ENCODE measurements at regions not wholly inside any gene's neighbourhood (a gene's known extent, or its start where the extent isn't known, plus 50 kb on each side); places are given as distances from the start of the nearest gene placed in this dataset.

GRCh38 chr5:104266161-104266560 lies 703.6 kb upstream of the NUDT12 start:
- TF ChIP-seq MAX (IDR thresholded peaks at IDR 0.05) (no peak), EGR1 (IDR thresholded peaks at IDR 0.05) (no peak)

GRCh38 chr5:104265531-104266140 lies 703.0 kb upstream of the NUDT12 start:
- TF ChIP-seq EGR1 (IDR thresholded peaks at IDR 0.05) (no peak), ZBTB7A (IDR thresholded peaks at IDR 0.05; ENCODE audit: low read depth) (no peak), TAF1 (IDR thresholded peaks at IDR 0.05; ENCODE audit: low read depth) (no peak), RAD21 (IDR thresholded peaks at IDR 0.05; ENCODE audit: low read depth) (no peak), TCF12 (IDR thresholded peaks at IDR 0.05; ENCODE audit: low read depth) (no peak)

- no peak for TF ChIP-seq REST (IDR thresholded peaks at IDR 0.05; ENCODE audit: low read depth)
- no peak for TF ChIP-seq CREB1 (IDR thresholded peaks at IDR 0.05; ENCODE audit: low read depth)
- no peak for TF ChIP-seq TCF12 (IDR thresholded peaks at IDR 0.05; ENCODE audit: low read depth)
- TF ChIP-seq ZBTB7A (IDR thresholded peaks at IDR 0.05; ENCODE audit: low read depth) = no peak
- no peak for TF ChIP-seq RAD21 (IDR thresholded peaks at IDR 0.05; ENCODE audit: low read depth)
- TF ChIP-seq EGR1 (IDR thresholded peaks at IDR 0.05) = no peak
- TF ChIP-seq TAF1 (IDR thresholded peaks at IDR 0.05; ENCODE audit: low read depth) = no peak
- TF ChIP-seq EP300 (IDR thresholded peaks at IDR 0.05; ENCODE audit: borderline replicate concordance) = no peak
- no peak for TF ChIP-seq YY1 (IDR thresholded peaks at IDR 0.05; ENCODE audit: low read depth)
- TF ChIP-seq USF1 (IDR thresholded peaks at IDR 0.05) = no peak
- TF ChIP-seq TEAD4 (IDR thresholded peaks at IDR 0.05) = no peak
- no peak for TF ChIP-seq MAX (IDR thresholded peaks at IDR 0.05)
- no peak for TF ChIP-seq FOXM1 (IDR thresholded peaks at IDR 0.05; ENCODE audit: borderline replicate concordance, low read depth)
- no peak for TF ChIP-seq NFIC (IDR thresholded peaks at IDR 0.05)
- no peak for TF ChIP-seq CEBPB (IDR thresholded peaks at IDR 0.05)
These were observed 684.7 kb upstream of the NUDT12 start for GRCh38 chr5:104247260-104247659.

- TF ChIP-seq TEAD4 (IDR thresholded peaks at IDR 0.05) (no peak), ZBTB7A (IDR thresholded peaks at IDR 0.05; ENCODE audit: low read depth) (no peak), CREB1 (IDR thresholded peaks at IDR 0.05; ENCODE audit: low read depth) (no peak), USF1 (IDR thresholded peaks at IDR 0.05) (no peak), NFIC (IDR thresholded peaks at IDR 0.05) (no peak), EP300 (IDR thresholded peaks at IDR 0.05; ENCODE audit: borderline replicate concordance) (no peak), YY1 (IDR thresholded peaks at IDR 0.05; ENCODE audit: low read depth) (no peak), TCF12 (IDR thresholded peaks at IDR 0.05; ENCODE audit: low read depth) (no peak), FOXM1 (IDR thresholded peaks at IDR 0.05; ENCODE audit: borderline replicate concordance, low read depth) (no peak), RAD21 (IDR thresholded peaks at IDR 0.05; ENCODE audit: low read depth) (no peak), CEBPB (IDR thresholded peaks at IDR 0.05) (no peak), TAF1 (IDR thresholded peaks at IDR 0.05; ENCODE audit: low read depth) (no peak), EGR1 (IDR thresholded peaks at IDR 0.05) (no peak), REST (IDR thresholded peaks at IDR 0.05; ENCODE audit: low read depth) (no peak), MAX (IDR thresholded peaks at IDR 0.05) (no peak)
These were observed 678.5 kb upstream of the NUDT12 start for GRCh38 chr5:104241046-104241445.

- no peak for TF ChIP-seq EP300 (IDR thresholded peaks at IDR 0.05; ENCODE audit: borderline replicate concordance)
- no peak for TF ChIP-seq TAF1 (IDR thresholded peaks at IDR 0.05; ENCODE audit: low read depth)
- no peak for TF ChIP-seq NFIC (IDR thresholded peaks at IDR 0.05)
- TF ChIP-seq RAD21 (IDR thresholded peaks at IDR 0.05; ENCODE audit: low read depth) = no peak
- no peak for TF ChIP-seq USF1 (IDR thresholded peaks at IDR 0.05)
- TF ChIP-seq CEBPB (IDR thresholded peaks at IDR 0.05) = no peak
- TF ChIP-seq CREB1 (IDR thresholded peaks at IDR 0.05; ENCODE audit: low read depth) = no peak
- TF ChIP-seq YY1 (IDR thresholded peaks at IDR 0.05; ENCODE audit: low read depth) = no peak
- TF ChIP-seq REST (IDR thresholded peaks at IDR 0.05; ENCODE audit: low read depth) = no peak
These were observed 675.0 kb upstream of the NUDT12 start for GRCh38 chr5:104237586-104237985.
